MM.1S (cell line): ENCODE measurements at regions not wholly inside any gene's neighbourhood (a gene's known extent, or its start where the extent isn't known, plus 50 kb on each side); places are given as distances from the start of the nearest gene placed in this dataset.

Experiments
- CTCF ChIP-seq: fragments of 300-600 bp; sonication (generic); IDR thresholded peaks from 2 replicates; pipeline ENCODE4 v1.5.1; 2016; ENCODE audit warnings: antibody characterized with exemption, low read length, mixed read lengths
- EZH2 ChIP-seq: fragments of 300-600 bp; sonication (generic); optimal IDR thresholded peaks from 2 replicates; pipeline ENCODE3; 2017; ENCODE audit warnings: low read depth, mild to moderate bottlenecking, antibody characterized with exemption, low read length, mixed read lengths

DNA sequence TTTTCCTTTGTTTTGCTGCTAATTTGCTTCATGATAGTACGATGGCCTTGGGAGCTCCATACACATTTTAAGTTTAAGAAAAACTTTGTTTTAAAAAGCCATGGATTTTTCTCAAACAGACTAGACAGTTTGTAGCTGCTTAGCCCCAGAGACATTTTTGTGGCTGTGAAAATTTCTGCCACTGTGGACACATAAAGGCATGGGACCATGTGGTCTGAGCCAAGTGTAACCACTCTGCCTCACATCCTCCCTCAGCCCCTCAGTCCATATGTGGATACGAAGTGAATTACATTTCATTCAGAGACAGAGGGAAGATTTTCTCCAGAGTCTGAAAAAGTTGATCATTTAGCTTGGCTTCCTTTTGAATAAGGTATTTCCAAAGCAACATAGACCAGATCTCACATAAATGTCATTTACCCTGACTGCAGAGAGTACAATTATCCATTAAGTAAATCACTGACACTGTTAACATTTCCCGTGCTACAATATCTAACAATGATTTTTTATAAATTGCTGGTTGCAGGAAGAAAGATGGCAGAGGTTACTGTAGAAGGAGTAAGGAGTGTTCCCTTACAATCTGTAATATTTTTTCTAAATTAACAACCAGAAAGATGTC lies 87.4 kb downstream of the GJA1 start:
- no peak for TF ChIP-seq CTCF
- no peak for TF ChIP-seq EZH2
